ENCODE measurements at regions not wholly inside any gene's neighbourhood (a gene's known extent, or its start where the extent isn't known, plus 50 kb on each side); places are given as distances from the start of the nearest gene placed in this dataset.
"Not testable (repeated sequence)": the region's sequence is repeated elsewhere in the genome, so short reads cannot be mapped to it uniquely, and the experiment has no call there.

GRCh38 chr4:120261117-120261516, 194.5 kb upstream of the MAD2L1 start:
- H3K36me3 Mint-ChIP-seq (ENCODE audit: low read depth) = no peaks in the 10 kb centered on the region
- H3K27me3 Mint-ChIP-seq = no peaks in the 10 kb centered on the region
- H3K4me3 Mint-ChIP-seq = no peak overlapping the region
- no peak for ATAC-seq
- no peak for DNase-seq
- ChIA-PET POLR2A (no interaction called here), CTCF (no interaction called here)
- no peaks in the 10 kb centered on the region for H3K4me1 Mint-ChIP-seq (ENCODE audit: low read depth)
- peaks cover 3% of the 10 kb centered on the region for H3K9me3 Mint-ChIP-seq
- no peak overlapping the region for H3K27ac Mint-ChIP-seq
- intact Hi-C loops (cut with micrococcal nuclease) = no loop called here
- TF ChIP-seq, protein P1, sequence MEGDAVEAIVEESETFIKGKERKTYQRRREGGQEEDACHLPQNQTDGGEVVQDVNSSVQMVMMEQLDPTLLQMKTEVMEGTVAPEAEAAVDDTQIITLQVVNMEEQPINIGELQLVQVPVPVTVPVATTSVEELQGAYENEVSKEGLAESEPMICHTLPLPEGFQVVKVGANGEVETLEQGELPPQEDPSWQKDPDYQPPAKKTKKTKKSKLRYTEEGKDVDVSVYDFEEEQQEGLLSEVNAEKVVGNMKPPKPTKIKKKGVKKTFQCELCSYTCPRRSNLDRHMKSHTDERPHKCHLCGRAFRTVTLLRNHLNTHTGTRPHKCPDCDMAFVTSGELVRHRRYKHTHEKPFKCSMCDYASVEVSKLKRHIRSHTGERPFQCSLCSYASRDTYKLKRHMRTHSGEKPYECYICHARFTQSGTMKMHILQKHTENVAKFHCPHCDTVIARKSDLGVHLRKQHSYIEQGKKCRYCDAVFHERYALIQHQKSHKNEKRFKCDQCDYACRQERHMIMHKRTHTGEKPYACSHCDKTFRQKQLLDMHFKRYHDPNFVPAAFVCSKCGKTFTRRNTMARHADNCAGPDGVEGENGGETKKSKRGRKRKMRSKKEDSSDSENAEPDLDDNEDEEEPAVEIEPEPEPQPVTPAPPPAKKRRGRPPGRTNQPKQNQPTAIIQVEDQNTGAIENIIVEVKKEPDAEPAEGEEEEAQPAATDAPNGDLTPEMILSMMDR (IDR thresholded peaks at IDR 0.05) = no peak

DNA sequence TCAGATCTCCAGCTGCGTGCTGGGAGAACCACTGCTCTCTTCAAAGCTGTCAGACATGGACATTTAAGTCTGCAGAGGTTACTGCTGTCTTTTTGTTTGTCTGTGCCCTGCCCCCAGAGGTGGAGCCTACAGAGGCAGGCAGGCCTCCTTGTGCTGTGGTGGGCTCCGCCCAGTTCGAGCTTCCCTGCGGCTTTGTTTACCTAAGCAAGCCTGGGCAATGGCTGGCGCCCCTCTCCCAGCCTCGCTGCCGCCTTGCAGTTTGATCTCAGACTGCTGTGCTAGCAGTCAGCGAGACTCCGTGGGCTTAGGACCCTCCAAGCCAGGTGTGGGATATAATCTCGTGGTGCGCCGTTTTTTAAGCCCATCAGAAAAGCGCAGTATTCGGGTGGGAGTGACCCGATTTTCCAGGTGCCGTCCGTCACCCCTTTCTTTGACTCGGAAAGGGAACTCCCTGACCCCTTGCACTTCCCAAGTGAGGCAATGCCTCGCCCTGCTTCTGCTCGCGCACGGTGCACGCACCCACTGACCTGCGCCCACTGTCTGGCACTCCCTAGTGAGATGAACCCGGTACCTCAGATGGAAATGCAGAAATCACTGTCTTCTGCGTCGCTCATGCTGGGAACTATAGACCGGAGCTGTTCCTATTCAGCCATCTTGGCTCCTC, 189.6 kb upstream of the MAD2L1 start:
- H3K36me3 Mint-ChIP-seq (ENCODE audit: low read depth); ATAC-seq; H3K27me3 Mint-ChIP-seq; CTCF ChIA-PET; H3K27ac Mint-ChIP-seq; intact Hi-C loops (cut with micrococcal nuclease); POLR2A ChIA-PET; H3K4me3 Mint-ChIP-seq; DNase-seq; H3K4me1 Mint-ChIP-seq (ENCODE audit: low read depth); H3K9me3 Mint-ChIP-seq: not testable (repeated sequence)

GRCh38 chr4:120238277-120238973, 171.8 kb upstream of the MAD2L1 start:
- no peak for DNase-seq
- TF ChIP-seq, protein P1 (IDR thresholded peaks at IDR 0.05) = no peak
- no peaks in the 10 kb centered on the region for H3K4me1 Mint-ChIP-seq (ENCODE audit: low read depth)
- intact Hi-C loops (cut with micrococcal nuclease) = no loop called here
- no peak for ATAC-seq
- ChIA-PET CTCF (no interaction called here), POLR2A (no interaction called here)
- no peaks in the 10 kb centered on the region for H3K9me3 Mint-ChIP-seq
- no peak overlapping the region for H3K27ac Mint-ChIP-seq
- no peak overlapping the region for H3K4me3 Mint-ChIP-seq
- no peaks in the 10 kb centered on the region for H3K36me3 Mint-ChIP-seq (ENCODE audit: low read depth)
- no peaks in the 10 kb centered on the region for H3K27me3 Mint-ChIP-seq

- ChIA-PET CTCF (no interaction called here), POLR2A (no interaction called here)
- DNase-seq (no peak), ATAC-seq (no peak)
- intact Hi-C loops (cut with micrococcal nuclease) = no loop called here
- TF ChIP-seq, protein P1 (IDR thresholded peaks at IDR 0.05) = no peak
- Mint-ChIP-seq H3K9me3 (no peaks in the 10 kb centered on the region), H3K36me3 (ENCODE audit: low read depth) (no peaks in the 10 kb centered on the region), H3K4me3 (no peak overlapping the region), H3K4me1 (ENCODE audit: low read depth) (no peaks in the 10 kb centered on the region), H3K27me3 (no peaks in the 10 kb centered on the region), H3K27ac (no peak overlapping the region)
Observed at GRCh38 chr4:120236873-120237272, 170.2 kb upstream of the MAD2L1 start.

DNA sequence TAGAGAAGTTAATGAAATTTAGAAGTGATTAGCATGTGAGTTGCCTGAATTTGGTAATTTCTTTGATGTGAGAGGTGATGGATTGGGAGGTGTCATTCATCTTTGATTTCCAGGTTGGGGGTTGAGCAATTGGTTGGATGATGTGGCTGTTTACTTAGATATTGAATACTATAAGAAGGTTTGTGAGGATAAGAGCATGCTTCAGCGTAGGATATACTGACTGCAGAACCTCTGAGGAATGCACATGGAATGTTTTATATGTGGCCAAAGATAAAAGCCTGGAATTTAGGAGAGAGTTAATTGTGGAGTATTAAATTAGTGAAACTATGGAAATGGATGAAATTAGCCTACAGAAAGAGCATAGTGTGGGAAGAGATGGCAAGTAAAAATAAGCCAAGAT, 165.4 kb upstream of the MAD2L1 start:
- no peaks in the 10 kb centered on the region for H3K9me3 Mint-ChIP-seq
- CTCF ChIA-PET = no interaction called here
- intact Hi-C loops (cut with micrococcal nuclease) = no loop called here
- POLR2A ChIA-PET = no interaction called here
- H3K27ac Mint-ChIP-seq = no peak overlapping the region
- no peaks in the 10 kb centered on the region for H3K4me1 Mint-ChIP-seq (ENCODE audit: low read depth)
- DNase-seq (no peak), ATAC-seq (no peak)
- H3K27me3 Mint-ChIP-seq = peaks cover 5% of the 10 kb centered on the region
- TF ChIP-seq, protein P1 (IDR thresholded peaks at IDR 0.05) = no peak
- no peaks in the 10 kb centered on the region for H3K36me3 Mint-ChIP-seq (ENCODE audit: low read depth)
- H3K4me3 Mint-ChIP-seq = no peak overlapping the region
